WERI-Rb-1 (cell line): ENCODE measurements at regions not wholly inside any gene's neighbourhood (a gene's known extent, or its start where the extent isn't known, plus 50 kb on each side); places are given as distances from the start of the nearest gene placed in this dataset.
"Not testable (repeated sequence)": the region's sequence is repeated elsewhere in the genome, so short reads cannot be mapped to it uniquely, and the experiment has no call there.

Experiments
- DNase-seq: peaks from one replicate; pipeline ENCODE4 v3.0.0-alpha.2; 2020
- H3K27ac ChIP-seq: fragments of 250-450 bp; sonication (Bioruptor Pico); 2 replicates; pipeline ENCODE4 v1.5.1; 2020; ENCODE audit warnings: mild to moderate bottlenecking, moderate library complexity
- H3K27me3 ChIP-seq: fragments of 250-450 bp; sonication (Bioruptor Pico); 2 replicates; pipeline ENCODE4 v1.5.1; 2021; ENCODE audit warnings: mild to moderate bottlenecking, low read depth, moderate library complexity; ENCODE audit not compliant: insufficient read depth, severe bottlenecking
- H3K36me3 ChIP-seq: fragments of 250-450 bp; sonication (Bioruptor Pico); 2 replicates; pipeline ENCODE4 v1.5.1; 2020; ENCODE audit warnings: mild to moderate bottlenecking, moderate library complexity
- H3K4me3 ChIP-seq: 2 replicates; pipeline ENCODE4 v1.5.1; 2011; ENCODE audit warnings: low read depth, mild to moderate bottlenecking, control low read depth, low read length
- H3K9me3 ChIP-seq: fragments of 250-450 bp; sonication (Bioruptor Pico); 2 replicates; pipeline ENCODE4 v1.5.1; 2021; ENCODE audit warnings: mild to moderate bottlenecking, moderate library complexity; ENCODE audit not compliant: severe bottlenecking
- TF ChIP-seq, protein P1 (sequence below): IDR thresholded peaks from 2 replicates; pipeline ENCODE4 v1.5.1; 2011; ENCODE audit warnings: low read depth, mild to moderate bottlenecking, control low read depth, inconsistent platforms, low read length

- DNase-seq = no peak
- Histone ChIP-seq H3K36me3 (no peaks in the 10 kb centered on the region), H3K27ac (no peak overlapping the region), H3K27me3 (no peaks in the 10 kb centered on the region), H3K9me3 (no peaks in the 10 kb centered on the region), H3K4me3 (no peak overlapping the region)
- TF ChIP-seq, protein P1, sequence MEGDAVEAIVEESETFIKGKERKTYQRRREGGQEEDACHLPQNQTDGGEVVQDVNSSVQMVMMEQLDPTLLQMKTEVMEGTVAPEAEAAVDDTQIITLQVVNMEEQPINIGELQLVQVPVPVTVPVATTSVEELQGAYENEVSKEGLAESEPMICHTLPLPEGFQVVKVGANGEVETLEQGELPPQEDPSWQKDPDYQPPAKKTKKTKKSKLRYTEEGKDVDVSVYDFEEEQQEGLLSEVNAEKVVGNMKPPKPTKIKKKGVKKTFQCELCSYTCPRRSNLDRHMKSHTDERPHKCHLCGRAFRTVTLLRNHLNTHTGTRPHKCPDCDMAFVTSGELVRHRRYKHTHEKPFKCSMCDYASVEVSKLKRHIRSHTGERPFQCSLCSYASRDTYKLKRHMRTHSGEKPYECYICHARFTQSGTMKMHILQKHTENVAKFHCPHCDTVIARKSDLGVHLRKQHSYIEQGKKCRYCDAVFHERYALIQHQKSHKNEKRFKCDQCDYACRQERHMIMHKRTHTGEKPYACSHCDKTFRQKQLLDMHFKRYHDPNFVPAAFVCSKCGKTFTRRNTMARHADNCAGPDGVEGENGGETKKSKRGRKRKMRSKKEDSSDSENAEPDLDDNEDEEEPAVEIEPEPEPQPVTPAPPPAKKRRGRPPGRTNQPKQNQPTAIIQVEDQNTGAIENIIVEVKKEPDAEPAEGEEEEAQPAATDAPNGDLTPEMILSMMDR = no peak
Measured at GRCh38 chr6:109875973-109876372, 102.1 kb upstream of the GPR6 start.

GRCh38 chr6:109877028-109878004, 100.8 kb upstream of the GPR6 start:
- no peak for DNase-seq
- H3K4me3 ChIP-seq = no peak overlapping the region
- H3K27me3 ChIP-seq = no peaks in the 10 kb centered on the region
- TF ChIP-seq, protein P1 = no peak
- no peak overlapping the region for H3K27ac ChIP-seq
- H3K9me3 ChIP-seq = peaks cover 5% of the 10 kb centered on the region
- no peaks in the 10 kb centered on the region for H3K36me3 ChIP-seq

- not testable (repeated sequence) for H3K4me3 ChIP-seq, H3K9me3 ChIP-seq, H3K27me3 ChIP-seq, H3K27ac ChIP-seq, H3K36me3 ChIP-seq, DNase-seq
Measured at GRCh38 chr6:109878005-109878690, 100.0 kb upstream of the GPR6 start.

DNA sequence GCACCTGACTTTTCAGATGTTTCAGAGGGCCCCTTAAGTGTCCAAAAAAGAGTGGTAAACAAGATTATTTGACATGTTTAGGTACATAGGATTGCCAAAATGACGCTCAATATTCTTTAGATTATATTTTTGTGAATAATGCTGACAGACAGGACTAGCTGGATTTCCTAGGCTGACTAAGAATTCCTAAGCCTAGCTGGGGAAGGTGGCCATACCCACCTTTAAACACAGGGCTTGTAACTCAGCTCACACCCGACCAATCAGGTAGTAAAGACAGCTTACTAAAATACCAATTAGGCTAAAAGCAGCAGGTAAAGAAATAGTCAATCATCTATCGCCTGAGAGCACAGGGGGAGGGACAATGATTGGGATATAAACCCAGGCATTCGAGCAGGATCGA, 99.0 kb upstream of the GPR6 start:
- H3K27me3 ChIP-seq, DNase-seq, H3K9me3 ChIP-seq, H3K27ac ChIP-seq, H3K4me3 ChIP-seq, H3K36me3 ChIP-seq: not testable (repeated sequence)

DNA sequence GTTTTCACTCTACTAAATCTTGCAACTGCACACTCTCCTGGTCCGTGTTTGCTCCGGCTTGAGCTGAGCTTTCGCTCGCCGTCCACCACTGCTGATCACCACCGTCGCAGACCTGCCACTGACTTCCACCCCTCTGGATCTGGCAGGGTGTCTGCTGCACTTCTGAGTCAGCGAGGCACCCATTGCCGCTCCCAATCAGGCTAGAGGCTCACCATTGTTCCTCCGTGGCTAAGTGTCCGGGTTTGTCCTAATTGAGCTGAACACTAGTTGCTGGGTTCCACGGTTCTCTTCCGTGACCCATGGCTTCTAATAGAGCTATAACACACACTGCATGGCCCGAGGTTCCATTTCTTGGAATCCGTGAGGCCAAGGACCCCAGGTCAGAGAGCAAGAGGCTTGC, 98.6 kb upstream of the GPR6 start:
- TF ChIP-seq, protein P1 = no peak
- Histone ChIP-seq H3K4me3 (no peak overlapping the region), H3K9me3 (peaks cover 5% of the 10 kb centered on the region), H3K27ac (no peak overlapping the region), H3K36me3 (no peaks in the 10 kb centered on the region), H3K27me3 (no peaks in the 10 kb centered on the region)
- DNase-seq = no peak

DNA sequence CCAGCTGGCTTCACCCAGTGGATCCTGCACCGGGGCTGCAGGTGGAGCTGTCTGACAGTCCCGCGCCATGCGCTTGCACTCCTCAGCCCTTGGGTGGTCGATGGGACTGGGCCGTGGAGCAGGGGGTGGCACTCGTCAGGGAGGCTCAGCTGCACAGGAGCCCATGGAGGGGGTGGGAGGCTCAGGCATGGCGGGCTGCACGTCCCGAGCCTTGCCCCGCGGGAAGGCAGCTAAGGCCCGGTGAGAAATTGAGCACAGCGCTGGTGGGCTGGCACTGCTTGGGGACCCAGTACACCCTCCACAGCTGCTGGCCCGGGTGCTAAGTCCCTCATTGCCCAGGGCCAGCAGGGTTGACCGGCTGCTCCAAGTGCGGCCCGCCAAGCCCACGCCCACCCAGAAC, 97.0 kb upstream of the GPR6 start:
- H3K36me3 ChIP-seq, DNase-seq, H3K4me3 ChIP-seq, H3K27ac ChIP-seq, H3K9me3 ChIP-seq, H3K27me3 ChIP-seq: not testable (repeated sequence)

DNA sequence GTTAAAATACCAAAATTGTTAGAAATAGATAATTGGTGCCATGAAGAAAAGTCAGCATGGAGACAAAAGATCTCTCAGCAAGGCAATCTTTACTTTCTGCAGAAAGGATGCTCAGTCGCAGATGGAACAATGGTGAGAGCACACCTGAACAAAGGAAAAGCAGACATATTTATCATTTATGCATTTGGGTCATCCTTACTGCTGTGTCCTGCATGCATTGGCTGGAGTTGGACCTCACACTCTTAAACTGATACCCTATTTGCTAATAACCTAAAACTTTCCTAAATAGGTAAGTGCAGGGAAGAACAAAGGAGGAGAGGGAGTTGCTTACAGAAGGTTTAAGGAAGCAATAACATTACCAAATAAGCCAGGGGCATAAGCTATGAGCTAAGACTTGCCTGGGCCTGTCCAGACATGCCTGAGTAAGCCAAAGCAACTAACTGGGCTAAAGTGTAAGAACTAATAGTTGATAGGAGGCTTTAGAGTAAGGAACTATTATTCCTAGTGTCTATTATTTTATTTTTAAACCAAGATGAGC, 96.1 kb upstream of the GPR6 start:
- H3K27ac ChIP-seq = peak overlapping the region; percentile 60
- H3K9me3 ChIP-seq, H3K27me3 ChIP-seq, H3K36me3 ChIP-seq, DNase-seq, H3K4me3 ChIP-seq: not testable (repeated sequence)
